HCT116 (cell line): ENCODE measurements at regions not wholly inside any gene's neighbourhood (a gene's known extent, or its start where the extent isn't known, plus 50 kb on each side); places are given as distances from the start of the nearest gene placed in this dataset.

ENCODE experiments used
- ATAC-seq: fragments of 200-7000 bp; cut with Tn5 transposase; 2 replicates; pipeline ENCODE4 v1.9.1; 2020; ENCODE audit warnings: mild to moderate bottlenecking, moderate library complexity
- BruUV-seq: library from RNA; stranded (reverse); fragments of 400-500 nt; replicated peaks from 2 replicates; lab custom pipeline; 2021; lab: Mats Ljungman, UMichigan
- CTCF ChIA-PET: fragments of 300-600 bp; sonication (Branson Sonifier 250); formaldehyde crosslinking; loops from one replicate; lab custom pipeline; 2021; ENCODE audit warnings: antibody characterized with exemption; lab: Charles Lee
- POLR2A ChIA-PET: fragments of 300-600, 350-600 bp; sonication (Branson Sonifier 250); formaldehyde crosslinking; loops from one replicate; lab custom pipeline; 2021; ENCODE audit warnings: antibody characterized with exemption; lab: Charles Lee
- RAD21 ChIA-PET, 2 experiments: fragments of 300-600 bp; sonication (Branson Sonifier 250); formaldehyde crosslinking; loops; one replicate each; lab custom pipeline; 2023; ENCODE audit warnings: low total read pairs in 2 of 2; ENCODE audit not compliant: uncharacterized antibody in 2 of 2, unreplicated experiment in 2 of 2, low non-redundant PET in 1 of 2; lab: Charles Lee
- DNase-seq: peaks from one replicate; pipeline ENCODE4 v3.0.0-alpha.2; 2010; ENCODE audit warnings: low read depth, low spot score
- H2AFZ ChIP-seq: fragments of 200-600 bp; shearing (Covaris generic), sonication (generic); 2 replicates; pipeline ENCODE4 v1.6.1; 2017; ENCODE audit warnings: low read depth, mixed run types, mixed read lengths, antibody characterized with exemption, low read length; ENCODE audit not compliant: poor library complexity, severe bottlenecking
- H3K27ac ChIP-seq: 2 replicates; pipeline ENCODE4 v1.5.1; 2012; ENCODE audit warnings: low read depth, low read length
- H3K27me3 ChIP-seq: fragments of 200-600 bp; sonication (generic); 2 replicates; pipeline ENCODE4 v1.6.1; 2016; ENCODE audit warnings: mixed run types, low read length, mixed read lengths; ENCODE audit not compliant: insufficient read depth
- H3K36me3 ChIP-seq, 2 experiments: fragments of 200-500 bp in 1 of 2; fragments of 200-600 bp in 1 of 2; sonication (Bioruptor generic) in 1 of 2; sonication (generic) in 1 of 2; 2 replicates each; pipeline versions ENCODE4 v1.5.1 to v1.6.1; 2014 to 2016; ENCODE audit warnings: low read length in 2 of 2, inconsistent platforms in 1 of 2, mixed read lengths in 1 of 2, mixed run types in 1 of 2; ENCODE audit not compliant: insufficient read depth in 2 of 2, control insufficient read depth in 1 of 2
- H3K4me1 ChIP-seq, 2 experiments: fragments of 200-600 bp in 1 of 2; sonication (generic) in 1 of 2; 2 replicates each; pipeline versions ENCODE4 v1.5.1 to v1.6.1; 2012 to 2017; ENCODE audit warnings: low read length in 2 of 2, inconsistent platforms in 1 of 2, mild to moderate bottlenecking in 1 of 2, mixed read lengths in 1 of 2, mixed run types in 1 of 2, moderate library complexity in 1 of 2; ENCODE audit not compliant: insufficient read depth in 2 of 2, control insufficient read depth in 1 of 2
- H3K4me2 ChIP-seq: fragments of 200-600 bp; sonication (generic); 2 replicates; pipeline ENCODE4 v1.6.1; 2017; ENCODE audit warnings: mixed run types, low read length, mixed read lengths
- H3K4me3 ChIP-seq, 2 experiments: fragments of 200-600 bp in 1 of 2; sonication (generic) in 1 of 2; replicated peaks in 1 of 2; 2 replicates each; pipeline ENCODE4 v1.5.1; 2011 to 2016; ENCODE audit warnings: low read length in 2 of 2, control low read depth in 1 of 2, low read depth in 1 of 2, mild to moderate bottlenecking in 1 of 2, mixed read lengths in 1 of 2, mixed run types in 1 of 2
- H3K79me2 ChIP-seq: fragments of 200-600 bp; sonication (generic); 2 replicates; pipeline ENCODE4 v1.6.1; 2017; ENCODE audit warnings: mild to moderate bottlenecking, mixed run types, low read length, moderate library complexity, mixed read lengths; ENCODE audit not compliant: insufficient read depth
- H3K9ac ChIP-seq: fragments of 200-600 bp; sonication (generic); 2 replicates; pipeline ENCODE4 v1.6.1; 2016; ENCODE audit warnings: low read length, mixed read lengths
- H3K9me2 ChIP-seq: fragments of 200-600 bp; sonication (generic), shearing (Covaris generic); 2 replicates; pipeline ENCODE4 v1.6.1; 2017; ENCODE audit warnings: mixed run types, mild to moderate bottlenecking, moderate library complexity; ENCODE audit not compliant: insufficient read depth
- H3K9me3 ChIP-seq, 2 experiments: fragments of 200-500 bp in 1 of 2; fragments of 200-600 bp in 1 of 2; sonication (Bioruptor generic) in 1 of 2; sonication (generic) in 1 of 2; 2 replicates each; pipeline ENCODE4 v1.6.1; 2014 to 2017; ENCODE audit warnings: low read length in 2 of 2, mixed read lengths in 2 of 2, inconsistent platforms in 1 of 2, low read depth in 1 of 2, mild to moderate bottlenecking in 1 of 2, mixed run types in 1 of 2, moderate library complexity in 1 of 2; ENCODE audit not compliant: control insufficient read depth in 1 of 2, insufficient read depth in 1 of 2
- H4K20me1 ChIP-seq: fragments of 200-600 bp; sonication (generic), shearing (Covaris generic); 2 replicates; pipeline ENCODE4 v1.6.1; 2017; ENCODE audit warnings: mixed run types, mild to moderate bottlenecking, moderate library complexity; ENCODE audit not compliant: insufficient read depth
- ELF1 ChIP-seq: IDR thresholded peaks from 2 replicates; pipeline ENCODE4 v1.6.1; 2012; ENCODE audit warnings: low read depth, borderline replicate concordance
- JUND ChIP-seq: IDR thresholded peaks from 2 replicates; pipeline ENCODE4 v1.6.1; 2012
- POLR2AphosphoS5 ChIP-seq: IDR thresholded peaks from 2 replicates; pipeline ENCODE4 v1.6.1; 2011; ENCODE audit warnings: mild to moderate bottlenecking, low read depth, low read length, moderate library complexity
- RAD21 ChIP-seq: IDR thresholded peaks from 2 replicates; pipeline ENCODE4 v1.6.1; 2012; ENCODE audit warnings: low read depth, mild to moderate bottlenecking
- SIN3A ChIP-seq: IDR thresholded peaks from 2 replicates; pipeline ENCODE4 v1.6.1; 2012; ENCODE audit warnings: low read depth
- SRF ChIP-seq: IDR thresholded peaks from 2 replicates; pipeline ENCODE4 v1.6.1; 2012; ENCODE audit warnings: low read depth
- YY1 ChIP-seq: IDR thresholded peaks from 2 replicates; pipeline ENCODE4 v1.6.1; 2011; ENCODE audit warnings: low read length, low read depth, moderate library complexity, mild to moderate bottlenecking; ENCODE audit not compliant: insufficient replicate concordance; ENCODE audit errors: extremely low read depth
- ZNF274 ChIP-seq: fragments of 200-500 bp; sonication (Bioruptor generic); IDR thresholded peaks from 2 replicates; pipeline ENCODE4 v1.6.1; 2014; ENCODE audit warnings: mild to moderate bottlenecking, low read depth, low read length, inconsistent platforms
- intact Hi-C: fragments of 100-400 bp; cut with micrococcal nuclease; formaldehyde crosslinking; loops from 2 replicates; pipeline ENCODE4 v1.10.0; 2022
- TF ChIP-seq, protein P1 (sequence below): IDR thresholded peaks from 2 replicates; pipeline ENCODE4 v1.6.1; 2012
- TF ChIP-seq, protein P2 (sequence below): IDR thresholded peaks from 2 replicates; pipeline ENCODE4 v1.6.1; 2011; ENCODE audit warnings: mild to moderate bottlenecking, low read length, moderate library complexity; ENCODE audit not compliant: insufficient replicate concordance; ENCODE audit errors: extremely low read depth
- TF ChIP-seq, protein P3 (sequence below): IDR thresholded peaks from 2 replicates; pipeline ENCODE4 v1.6.1; 2012

DNA sequence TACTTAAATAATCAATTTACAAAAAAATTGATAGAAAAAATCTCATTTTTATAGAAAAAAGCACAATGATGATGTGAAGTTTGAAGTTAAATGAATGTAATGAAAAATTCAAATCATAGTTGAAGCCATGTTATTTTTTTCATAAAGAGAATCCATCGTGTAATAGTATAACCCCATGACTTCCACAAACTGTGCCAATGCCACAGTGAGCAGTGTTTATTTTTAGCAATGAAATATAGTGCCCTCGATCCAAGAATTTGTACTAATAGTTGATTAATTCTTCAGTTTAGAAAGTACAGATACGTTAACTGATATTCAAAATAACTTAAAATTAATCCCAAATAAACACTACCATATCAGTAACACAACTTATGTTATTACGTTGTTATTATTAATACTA is 225.9 kb downstream of the PTPRC start (continued):
- TF ChIP-seq, protein P1, sequence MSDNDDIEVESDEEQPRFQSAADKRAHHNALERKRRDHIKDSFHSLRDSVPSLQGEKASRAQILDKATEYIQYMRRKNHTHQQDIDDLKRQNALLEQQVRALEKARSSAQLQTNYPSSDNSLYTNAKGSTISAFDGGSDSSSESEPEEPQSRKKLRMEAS = no peak
- no peak for TF ChIP-seq RAD21
- TF ChIP-seq POLR2AphosphoS5 = no peak
- TF ChIP-seq, protein P2, sequence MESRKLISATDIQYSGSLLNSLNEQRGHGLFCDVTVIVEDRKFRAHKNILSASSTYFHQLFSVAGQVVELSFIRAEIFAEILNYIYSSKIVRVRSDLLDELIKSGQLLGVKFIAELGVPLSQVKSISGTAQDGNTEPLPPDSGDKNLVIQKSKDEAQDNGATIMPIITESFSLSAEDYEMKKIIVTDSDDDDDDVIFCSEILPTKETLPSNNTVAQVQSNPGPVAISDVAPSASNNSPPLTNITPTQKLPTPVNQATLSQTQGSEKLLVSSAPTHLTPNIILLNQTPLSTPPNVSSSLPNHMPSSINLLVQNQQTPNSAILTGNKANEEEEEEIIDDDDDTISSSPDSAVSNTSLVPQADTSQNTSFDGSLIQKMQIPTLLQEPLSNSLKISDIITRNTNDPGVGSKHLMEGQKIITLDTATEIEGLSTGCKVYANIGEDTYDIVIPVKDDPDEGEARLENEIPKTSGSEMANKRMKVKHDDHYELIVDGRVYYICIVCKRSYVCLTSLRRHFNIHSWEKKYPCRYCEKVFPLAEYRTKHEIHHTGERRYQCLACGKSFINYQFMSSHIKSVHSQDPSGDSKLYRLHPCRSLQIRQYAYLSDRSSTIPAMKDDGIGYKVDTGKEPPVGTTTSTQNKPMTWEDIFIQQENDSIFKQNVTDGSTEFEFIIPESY = no peak

DNA sequence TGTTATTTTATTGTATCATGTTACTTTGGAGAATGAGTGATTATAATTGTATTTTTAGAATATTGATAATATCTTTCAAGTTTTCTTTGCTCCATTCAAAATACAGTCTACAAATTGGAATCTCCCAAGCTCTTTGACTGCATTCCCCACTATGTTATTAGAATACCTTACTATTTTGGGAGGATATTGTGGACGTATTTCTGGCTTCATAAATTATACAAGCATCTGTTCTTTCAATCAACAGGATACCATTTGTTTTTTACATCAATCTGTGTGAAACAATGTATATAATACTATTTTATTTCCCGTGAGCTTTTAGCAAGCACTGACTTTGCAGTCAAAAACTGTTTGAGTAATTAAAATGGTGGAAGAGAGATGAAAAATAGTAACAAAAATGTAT is 226.5 kb downstream of the PTPRC start:
- TF ChIP-seq ELF1 (no peak), SIN3A (no peak), ZNF274 (no peak), SRF (no peak), YY1 (no peak), POLR2AphosphoS5 (no peak), JUND (no peak)
- TF ChIP-seq, protein P3, sequence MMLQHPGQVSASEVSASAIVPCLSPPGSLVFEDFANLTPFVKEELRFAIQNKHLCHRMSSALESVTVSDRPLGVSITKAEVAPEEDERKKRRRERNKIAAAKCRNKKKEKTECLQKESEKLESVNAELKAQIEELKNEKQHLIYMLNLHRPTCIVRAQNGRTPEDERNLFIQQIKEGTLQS = no peak
- BruUV-seq = no TSS peak
- CTCF ChIA-PET = no interaction called here
- H2AFZ ChIP-seq = no peak overlapping the region
- no peak overlapping the region for H3K4me3 ChIP-seq
- H3K9me3 ChIP-seq = no peaks in the 10 kb centered on the region
- no peaks in the 10 kb centered on the region for H3K4me1 ChIP-seq
- ATAC-seq (no peak), DNase-seq (no peak)
- H3K4me2 ChIP-seq = no peak overlapping the region
- intact Hi-C loops = no loop called here
- no peak overlapping the region for H3K9ac ChIP-seq
- H3K36me3 ChIP-seq = no peaks in the 10 kb centered on the region
- H3K27me3 ChIP-seq = no peaks in the 10 kb centered on the region
- RAD21 ChIA-PET = no interaction called here
- H3K27ac ChIP-seq = no peak overlapping the region
- H4K20me1 ChIP-seq = no peaks in the 10 kb centered on the region
- no peaks in the 10 kb centered on the region for H3K79me2 ChIP-seq
- H3K9me2 ChIP-seq = no peaks in the 10 kb centered on the region
- POLR2A ChIA-PET = no interaction called here
